ENCODE measurements at regions not wholly inside any gene's neighbourhood (a gene's known extent, or its start where the extent isn't known, plus 50 kb on each side); places are given as distances from the start of the nearest gene placed in this dataset.

DNA sequence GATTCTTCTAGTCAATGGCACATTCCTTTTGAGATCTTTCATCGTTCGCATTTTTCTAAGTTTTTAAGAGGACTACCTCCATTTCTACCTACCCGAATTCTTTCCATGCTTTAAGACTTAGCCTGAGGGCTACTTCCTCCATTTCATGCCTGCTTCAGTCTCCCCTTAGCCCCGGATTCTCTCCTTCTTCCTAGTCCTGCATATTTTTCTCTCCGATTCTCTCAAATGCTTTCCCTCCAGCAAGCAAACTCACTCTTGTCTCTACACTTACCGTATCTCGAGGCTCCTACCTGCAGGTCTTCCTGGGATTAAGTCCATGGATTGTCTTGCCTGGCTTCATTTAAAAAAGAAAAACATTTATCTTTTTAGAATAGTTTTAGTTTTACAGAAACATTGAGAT is 354.4 kb downstream of the MYCN start:
- Histone ChIP-seq H3K36me3 (ENCODE audit: control insufficient read depth in 2 of 3, insufficient read depth in 3 of 3, low read length in 3 of 3) (no peaks in the 10 kb centered on the region), H3K4me1 (ENCODE audit: control insufficient read depth in 2 of 2, insufficient read depth in 2 of 2, low read length in 2 of 2) (no peaks in the 10 kb centered on the region), H3K27me3 (ENCODE audit: control insufficient read depth in 2 of 2, insufficient read depth in 2 of 2, low read length in 2 of 2) (no peaks in the 10 kb centered on the region), H3K4me3 (ENCODE audit: low read length) (no peak overlapping the region), H3K9me3 (ENCODE audit: control insufficient read depth in 2 of 3, low read length in 3 of 3) (no peaks in the 10 kb centered on the region), H3K27ac (ENCODE audit: low read depth, low read length) (no peak overlapping the region)
- ATAC-seq (no peak), DNase-seq (no peak)
- Mint-ChIP-seq H3K36me3 (no peaks in the 10 kb centered on the region), H3K4me3 (no peak overlapping the region), H3K27me3 (peaks cover 0 to 7% (median 0%) of the 10 kb centered on the region in 5 donors), H3K9me3 (peaks cover 0 to 5% (median 0%) of the 10 kb centered on the region in 11 donors), H3K27ac (no peak overlapping the region), H3K4me1 (no peaks in the 10 kb centered on the region)
- intact Hi-C loops (cut with micrococcal nuclease) = no loop called here
- ChIA-PET POLR2A (no interaction called here), CTCF (no interaction called here)

DNA sequence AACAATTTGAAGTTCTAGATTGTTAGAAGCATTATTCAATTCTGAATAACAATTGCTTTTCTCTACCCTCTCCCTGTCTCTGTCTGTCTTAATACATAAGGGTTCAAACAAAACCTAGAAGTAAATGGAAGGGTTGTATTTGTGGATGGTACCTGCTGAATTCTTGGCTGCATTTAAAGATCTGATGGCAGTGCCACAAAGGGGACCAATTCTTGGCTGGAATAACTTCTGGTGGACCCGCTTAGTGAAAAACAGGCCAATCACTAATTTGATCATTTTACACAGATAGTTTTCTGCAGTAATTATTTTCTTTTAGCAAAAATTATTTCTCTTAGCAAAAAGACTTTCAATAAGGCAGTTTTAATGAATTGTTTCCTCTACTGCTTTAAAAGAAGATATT is 353.5 kb downstream of the MYCN start:
- H3K4me3 ChIP-seq (ENCODE audit: low read length) = no peak overlapping the region
- no peak overlapping the region for H3K27ac ChIP-seq (ENCODE audit: low read depth, low read length)
- H3K27me3 ChIP-seq (ENCODE audit: control insufficient read depth in 2 of 2, insufficient read depth in 2 of 2, low read length in 2 of 2) = no peaks in the 10 kb centered on the region
- H3K4me1 ChIP-seq (ENCODE audit: control insufficient read depth in 2 of 2, insufficient read depth in 2 of 2, low read length in 2 of 2) = no peaks in the 10 kb centered on the region
- DNase-seq (no peak), ATAC-seq (no peak)
- no peaks in the 10 kb centered on the region for H3K36me3 Mint-ChIP-seq
- H3K27me3 Mint-ChIP-seq = peaks cover 0 to 7% (median 4%) of the 10 kb centered on the region in 5 donors
- H3K9me3 ChIP-seq (ENCODE audit: control insufficient read depth in 2 of 3, low read length in 3 of 3) = no peaks in the 10 kb centered on the region
- H3K9me3 Mint-ChIP-seq = peaks cover 0 to 5% (median 0%) of the 10 kb centered on the region in 11 donors
- intact Hi-C loops (cut with micrococcal nuclease) = no loop called here
- no peak overlapping the region for H3K27ac Mint-ChIP-seq
- ChIA-PET POLR2A (no interaction called here), CTCF (no interaction called here)
- no peak overlapping the region for H3K4me3 Mint-ChIP-seq
- H3K36me3 ChIP-seq (ENCODE audit: control insufficient read depth in 2 of 3, insufficient read depth in 3 of 3, low read length in 3 of 3) = no peaks in the 10 kb centered on the region
- no peaks in the 10 kb centered on the region for H3K4me1 Mint-ChIP-seq

DNA sequence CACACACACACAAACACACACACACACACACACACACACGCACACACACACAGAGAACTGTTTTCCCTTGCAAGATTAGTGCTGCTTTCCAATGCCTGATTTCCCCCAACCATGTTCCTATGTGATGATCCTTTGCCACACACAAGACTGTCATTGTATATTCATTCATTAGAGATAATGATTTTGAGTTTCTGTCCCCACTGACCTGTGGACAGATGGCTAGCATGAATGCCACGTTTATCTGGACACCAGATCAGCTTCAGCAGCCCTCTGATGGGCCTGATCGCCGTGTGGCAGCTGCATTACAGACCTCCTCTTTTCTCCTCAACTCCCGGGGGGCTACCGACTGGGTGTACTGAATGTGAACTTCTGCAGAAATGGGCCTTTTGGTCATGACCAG is 353.0 kb downstream of the MYCN start:
- no peak overlapping the region for H3K4me3 Mint-ChIP-seq
- intact Hi-C loops (cut with micrococcal nuclease) = no loop called here
- Histone ChIP-seq H3K27me3 (ENCODE audit: control insufficient read depth in 2 of 2, insufficient read depth in 2 of 2, low read length in 2 of 2) (no peaks in the 10 kb centered on the region), H3K36me3 (ENCODE audit: control insufficient read depth in 2 of 3, insufficient read depth in 3 of 3, low read length in 3 of 3) (no peaks in the 10 kb centered on the region), H3K9me3 (ENCODE audit: control insufficient read depth in 2 of 3, low read length in 3 of 3) (no peaks in the 10 kb centered on the region), H3K27ac (ENCODE audit: low read depth, low read length) (no peak overlapping the region), H3K4me1 (ENCODE audit: control insufficient read depth in 2 of 2, insufficient read depth in 2 of 2, low read length in 2 of 2) (no peaks in the 10 kb centered on the region), H3K4me3 (ENCODE audit: low read length) (no peak overlapping the region)
- H3K4me1 Mint-ChIP-seq = no peaks in the 10 kb centered on the region
- DNase-seq = no peak
- peaks cover 0 to 7% (median 4%) of the 10 kb centered on the region in 5 donors for H3K27me3 Mint-ChIP-seq
- H3K9me3 Mint-ChIP-seq = peaks cover 0 to 5% (median 0%) of the 10 kb centered on the region in 11 donors
- no peak overlapping the region for H3K27ac Mint-ChIP-seq
- ChIA-PET CTCF (no interaction called here), POLR2A (no interaction called here)
- no peak for ATAC-seq
- no peaks in the 10 kb centered on the region for H3K36me3 Mint-ChIP-seq

DNA sequence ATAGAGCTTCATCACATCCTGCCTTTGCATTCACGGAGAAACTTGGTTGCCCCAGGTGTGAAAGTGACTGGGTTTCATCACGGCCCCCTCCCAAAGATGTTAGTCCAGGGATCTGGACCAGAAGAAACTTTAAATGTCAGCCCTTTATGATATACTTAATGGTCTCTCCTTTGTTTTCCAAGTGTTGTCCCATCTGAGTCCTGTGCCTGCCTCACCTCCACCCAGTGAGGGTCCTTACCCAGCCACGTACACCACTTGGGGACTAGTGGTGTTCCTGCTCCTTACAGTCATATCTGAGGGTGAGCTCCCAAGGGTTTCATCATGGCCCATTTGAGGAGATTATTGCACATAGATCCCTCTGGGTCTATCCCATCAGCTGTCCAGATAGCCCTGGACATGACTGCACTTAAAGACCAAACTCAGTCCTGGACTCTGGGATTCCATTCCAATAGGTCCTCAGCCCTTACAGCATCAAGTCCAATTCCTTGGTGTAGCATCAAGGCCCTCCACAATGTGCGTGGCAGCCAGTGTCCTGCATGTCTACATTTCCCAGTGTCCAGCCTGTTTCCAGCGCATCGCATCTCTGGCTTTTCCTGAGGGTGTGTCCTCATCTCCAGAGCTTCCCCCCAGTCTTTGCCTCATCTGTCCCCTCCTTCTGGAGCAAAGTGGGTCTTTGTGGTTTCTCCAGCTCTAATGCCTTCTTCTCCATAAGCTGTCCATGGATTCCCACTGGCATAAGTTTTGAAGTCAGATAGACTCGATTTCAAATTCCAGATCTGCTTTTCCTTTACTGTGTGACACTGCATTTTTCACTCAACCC is 351.6 kb downstream of the MYCN start:
- no peak overlapping the region for H3K4me3 Mint-ChIP-seq
- Histone ChIP-seq H3K27me3 (ENCODE audit: control insufficient read depth in 2 of 2, insufficient read depth in 2 of 2, low read length in 2 of 2) (no peaks in the 10 kb centered on the region), H3K36me3 (ENCODE audit: control insufficient read depth in 2 of 3, insufficient read depth in 3 of 3, low read length in 3 of 3) (no peaks in the 10 kb centered on the region), H3K4me1 (ENCODE audit: control insufficient read depth in 2 of 2, insufficient read depth in 2 of 2, low read length in 2 of 2) (no peaks in the 10 kb centered on the region), H3K4me3 (ENCODE audit: low read length) (no peak overlapping the region), H3K27ac (ENCODE audit: low read depth, low read length) (no peak overlapping the region), H3K9me3 (ENCODE audit: control insufficient read depth in 2 of 3, low read length in 3 of 3) (no peaks in the 10 kb centered on the region)
- POLR2A ChIA-PET = no interaction called here
- no peak overlapping the region for H3K27ac Mint-ChIP-seq
- H3K36me3 Mint-ChIP-seq = no peaks in the 10 kb centered on the region
- no peak for DNase-seq
- intact Hi-C loops (cut with micrococcal nuclease) = no loop called here
- H3K4me1 Mint-ChIP-seq = no peaks in the 10 kb centered on the region
- H3K27me3 Mint-ChIP-seq = peaks cover 0 to 11% (median 0%) of the 10 kb centered on the region in 5 donors
- no peak for ATAC-seq
- CTCF ChIA-PET = no interaction called here
- H3K9me3 Mint-ChIP-seq = peaks cover 0 to 5% (median 0%) of the 10 kb centered on the region in 11 donors

DNA sequence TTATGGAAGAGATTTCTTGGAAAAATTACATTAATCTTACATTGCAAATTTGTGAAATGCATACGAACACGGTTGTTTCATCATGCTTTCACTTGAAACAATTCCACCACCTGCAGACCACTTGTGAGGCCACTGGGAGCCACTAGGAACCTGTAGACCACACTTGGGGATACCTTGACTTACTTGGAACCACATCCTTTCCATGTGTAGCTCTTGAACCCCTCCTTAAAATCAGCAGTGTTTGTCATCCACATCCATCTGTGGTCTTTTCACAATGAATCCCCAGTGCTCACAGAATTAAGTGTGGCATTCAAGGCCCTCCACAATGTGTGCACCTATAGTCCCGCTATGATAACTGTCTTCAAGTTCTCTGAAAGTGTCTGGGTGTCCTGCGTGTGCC is 350.9 kb downstream of the MYCN start:
- Histone ChIP-seq H3K4me3 (ENCODE audit: low read length) (no peak overlapping the region), H3K27me3 (ENCODE audit: control insufficient read depth in 2 of 2, insufficient read depth in 2 of 2, low read length in 2 of 2) (no peaks in the 10 kb centered on the region), H3K9me3 (ENCODE audit: control insufficient read depth in 2 of 3, low read length in 3 of 3) (no peaks in the 10 kb centered on the region), H3K27ac (ENCODE audit: low read depth, low read length) (no peak overlapping the region), H3K4me1 (ENCODE audit: control insufficient read depth in 2 of 2, insufficient read depth in 2 of 2, low read length in 2 of 2) (no peaks in the 10 kb centered on the region), H3K36me3 (ENCODE audit: control insufficient read depth in 2 of 3, insufficient read depth in 3 of 3, low read length in 3 of 3) (no peaks in the 10 kb centered on the region)
- no peaks in the 10 kb centered on the region for H3K4me1 Mint-ChIP-seq
- H3K9me3 Mint-ChIP-seq = peaks cover 0 to 5% (median 0%) of the 10 kb centered on the region in 11 donors
- CTCF ChIA-PET = no interaction called here
- no peak overlapping the region for H3K27ac Mint-ChIP-seq
- no peaks in the 10 kb centered on the region for H3K36me3 Mint-ChIP-seq
- intact Hi-C loops (cut with micrococcal nuclease) = no loop called here
- POLR2A ChIA-PET = no interaction called here
- ATAC-seq (no peak), DNase-seq (no peak)
- H3K4me3 Mint-ChIP-seq = no peak overlapping the region
- peaks cover 0 to 11% (median 0%) of the 10 kb centered on the region in 5 donors for H3K27me3 Mint-ChIP-seq

DNA sequence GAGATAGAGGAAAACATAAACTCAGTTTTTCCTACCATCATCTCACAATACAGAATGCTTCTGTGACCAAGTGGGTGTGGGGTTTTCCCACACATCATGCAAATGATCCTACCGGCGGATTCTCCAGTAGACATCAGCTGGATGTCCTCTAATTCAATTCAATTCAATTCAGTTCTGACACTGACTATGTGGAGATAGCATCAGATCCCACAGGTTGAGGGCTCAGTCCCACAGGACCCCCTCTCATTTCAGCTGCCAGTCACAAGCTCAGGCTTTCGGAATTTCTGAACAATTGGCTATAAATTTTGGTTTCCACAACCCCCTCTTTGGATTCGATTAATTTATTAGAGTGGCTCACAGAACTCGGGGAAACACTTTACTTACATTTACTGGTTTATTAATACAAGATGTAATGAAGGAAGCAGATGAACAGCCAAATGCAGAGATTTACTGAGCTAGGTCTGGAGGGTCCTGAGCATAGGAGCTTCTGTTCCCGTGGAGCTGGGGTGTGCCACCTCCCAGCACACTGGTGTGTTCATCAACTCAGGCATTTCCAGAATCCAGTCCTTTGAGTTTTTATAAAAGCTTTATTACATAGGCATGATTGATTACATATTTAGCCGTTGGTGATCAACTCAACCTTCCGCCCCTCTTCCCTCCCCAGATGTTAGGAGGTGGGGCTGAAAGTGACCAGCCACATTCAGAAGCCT is 350.1 kb downstream of the MYCN start:
- DNase-seq (no peak), ATAC-seq (no peak)
- H3K36me3 Mint-ChIP-seq = no peaks in the 10 kb centered on the region
- peaks cover 0 to 15% (median 0%) of the 10 kb centered on the region in 5 donors for H3K27me3 Mint-ChIP-seq
- ChIA-PET CTCF (no interaction called here), POLR2A (no interaction called here)
- H3K4me3 Mint-ChIP-seq = no peak overlapping the region
- intact Hi-C loops (cut with micrococcal nuclease) = no loop called here
- Histone ChIP-seq H3K27ac (ENCODE audit: low read depth, low read length) (no peak overlapping the region), H3K9me3 (ENCODE audit: control insufficient read depth in 2 of 3, low read length in 3 of 3) (no peaks in the 10 kb centered on the region), H3K27me3 (ENCODE audit: control insufficient read depth in 2 of 2, insufficient read depth in 2 of 2, low read length in 2 of 2) (no peaks in the 10 kb centered on the region), H3K36me3 (ENCODE audit: control insufficient read depth in 2 of 3, insufficient read depth in 3 of 3, low read length in 3 of 3) (no peaks in the 10 kb centered on the region), H3K4me1 (ENCODE audit: control insufficient read depth in 2 of 2, insufficient read depth in 2 of 2, low read length in 2 of 2) (no peaks in the 10 kb centered on the region), H3K4me3 (ENCODE audit: low read length) (no peak overlapping the region)
- no peak overlapping the region for H3K27ac Mint-ChIP-seq
- no peaks in the 10 kb centered on the region for H3K4me1 Mint-ChIP-seq
- H3K9me3 Mint-ChIP-seq = peaks cover 0 to 5% (median 0%) of the 10 kb centered on the region in 11 donors

All from naive thymus-derived CD4-positive, alpha-beta T cell (primary cell).